ENCODE measurements at regions not wholly inside any gene's neighbourhood (a gene's known extent, or its start where the extent isn't known, plus 50 kb on each side); places are given as distances from the start of the nearest gene placed in this dataset.

DNA sequence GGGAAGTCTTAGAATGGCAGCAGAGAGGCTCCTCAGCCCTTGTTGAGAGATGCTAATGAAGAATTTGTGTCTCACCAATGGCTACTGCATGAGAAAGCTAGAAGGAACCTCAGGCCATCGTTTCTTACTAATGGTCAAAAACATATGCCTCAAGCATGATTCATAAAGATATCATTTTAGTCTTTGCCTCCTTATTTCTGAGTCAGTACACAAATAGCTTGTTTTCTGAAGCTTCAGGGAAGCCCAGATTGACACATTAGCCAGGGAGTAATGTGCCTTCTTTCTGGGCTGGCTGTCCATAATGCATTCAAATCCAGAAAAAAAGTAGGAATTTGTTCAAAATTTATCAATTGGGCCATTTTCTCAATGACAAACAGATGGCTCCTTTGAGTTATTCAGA lies 169.4 kb upstream of the ZBED5 start:
- Histone ChIP-seq H3K36me3 (ENCODE audit: control insufficient read depth, insufficient read depth, low read length) (no peaks in the 10 kb centered on the region), H3K9me3 (ENCODE audit: control insufficient read depth, insufficient read depth, low read length) (no peaks in the 10 kb centered on the region), H3K27ac (ENCODE audit: low read depth, low read length) (no peak overlapping the region), H3K4me1 (ENCODE audit: control insufficient read depth, insufficient read depth, low read length) (no peaks in the 10 kb centered on the region), H3K4me3 (ENCODE audit: low read depth, low read length) (no peak overlapping the region), H3K9ac (ENCODE audit: low read depth, low read length) (no peak overlapping the region), H3K27me3 (ENCODE audit: control insufficient read depth, insufficient read depth, low read length) (no peaks in the 10 kb centered on the region)

DNA sequence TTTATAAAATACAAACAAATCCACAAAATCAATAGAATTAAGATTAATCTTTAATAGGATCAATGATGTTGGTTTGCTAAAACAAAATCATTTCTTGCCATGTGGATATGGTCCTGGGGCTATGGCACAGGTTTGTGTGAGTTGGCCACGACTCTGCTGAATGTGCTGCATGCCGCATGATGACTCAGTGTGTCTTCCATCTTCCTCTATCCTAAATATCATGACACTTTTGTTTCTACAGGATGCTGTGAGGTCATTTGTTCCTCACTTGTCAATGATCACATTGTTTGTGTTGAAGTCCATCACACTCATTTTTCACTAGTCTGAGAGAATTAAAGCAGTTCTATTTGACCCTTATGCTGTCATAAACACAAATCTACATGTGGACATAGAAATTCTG lies 167.2 kb upstream of the ZBED5 start:
- no peak overlapping the region for H3K27ac ChIP-seq (ENCODE audit: low read depth, low read length)
- no peaks in the 10 kb centered on the region for H3K9me3 ChIP-seq (ENCODE audit: control insufficient read depth, insufficient read depth, low read length)
- H3K36me3 ChIP-seq (ENCODE audit: control insufficient read depth, insufficient read depth, low read length), result no peaks in the 10 kb centered on the region
- H3K4me3 ChIP-seq (ENCODE audit: low read depth, low read length), result no peak overlapping the region
- H3K27me3 ChIP-seq (ENCODE audit: control insufficient read depth, insufficient read depth, low read length), result no peaks in the 10 kb centered on the region
- H3K9ac ChIP-seq (ENCODE audit: low read depth, low read length), result no peak overlapping the region
- H3K4me1 ChIP-seq (ENCODE audit: control insufficient read depth, insufficient read depth, low read length), result peaks cover 4% of the 10 kb centered on the region; the same call in 1 of the 2 replicates

DNA sequence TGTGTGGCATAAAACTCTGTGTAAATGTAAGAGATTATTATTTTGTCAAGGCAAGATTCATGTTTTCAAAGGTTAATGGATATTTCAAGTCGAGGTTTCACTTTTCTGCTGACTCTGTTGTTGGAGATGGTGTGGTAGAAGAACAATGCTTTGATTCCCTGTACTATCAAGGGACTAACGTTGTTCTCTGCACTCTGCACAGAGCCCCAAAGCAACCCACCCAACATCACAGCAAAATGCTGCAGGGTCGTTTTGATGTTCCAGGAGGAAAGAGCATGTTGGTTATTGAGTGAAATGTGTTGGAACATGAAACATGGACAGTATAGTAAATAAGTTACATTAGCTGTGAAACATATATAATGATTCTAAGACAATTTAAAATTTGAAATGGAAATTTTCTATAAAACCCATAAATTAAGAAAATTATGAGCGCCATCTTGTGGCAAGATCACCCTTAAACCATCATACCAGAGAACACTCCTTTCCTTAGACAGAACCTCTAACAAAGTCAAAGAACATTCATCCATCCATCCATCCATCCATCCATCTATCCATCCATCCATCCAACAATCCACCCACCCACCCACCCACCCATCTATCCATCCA lies 164.4 kb upstream of the ZBED5 start:
- H3K4me3 ChIP-seq (ENCODE audit: low read depth, low read length), result no peak overlapping the region
- peaks cover 4% of the 10 kb centered on the region; the same call in 1 of the 2 replicates for H3K4me1 ChIP-seq (ENCODE audit: control insufficient read depth, insufficient read depth, low read length)
- H3K9me3 ChIP-seq (ENCODE audit: control insufficient read depth, insufficient read depth, low read length), result no peaks in the 10 kb centered on the region
- H3K27me3 ChIP-seq (ENCODE audit: control insufficient read depth, insufficient read depth, low read length), result no peaks in the 10 kb centered on the region
- H3K27ac ChIP-seq (ENCODE audit: low read depth, low read length), result no peak overlapping the region
- no peaks in the 10 kb centered on the region for H3K36me3 ChIP-seq (ENCODE audit: control insufficient read depth, insufficient read depth, low read length)
- H3K9ac ChIP-seq (ENCODE audit: low read depth, low read length), result no peak overlapping the region

DNA sequence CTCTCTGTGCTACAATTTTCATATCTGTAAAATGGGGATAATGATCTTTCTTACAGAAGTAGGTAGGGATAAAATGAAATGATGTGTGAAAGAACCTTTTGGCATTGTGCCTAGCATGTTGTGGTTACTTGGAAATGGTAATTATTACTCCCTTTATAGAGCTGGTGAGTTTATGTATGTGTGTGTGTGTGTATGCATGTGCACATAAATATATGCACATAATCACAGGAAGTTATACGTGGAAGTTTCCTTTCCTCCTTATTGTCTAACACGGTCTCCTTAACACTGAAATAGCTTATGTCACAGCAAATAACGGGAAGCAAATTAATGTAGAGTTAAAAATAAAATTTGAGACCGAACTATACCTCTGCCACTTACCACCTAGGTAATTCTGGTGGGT lies 163.7 kb upstream of the ZBED5 start:
- no peak overlapping the region for H3K9ac ChIP-seq (ENCODE audit: low read depth, low read length)
- H3K36me3 ChIP-seq (ENCODE audit: control insufficient read depth, insufficient read depth, low read length), result no peaks in the 10 kb centered on the region
- H3K9me3 ChIP-seq (ENCODE audit: control insufficient read depth, insufficient read depth, low read length), result no peaks in the 10 kb centered on the region
- no peak overlapping the region for H3K4me3 ChIP-seq (ENCODE audit: low read depth, low read length)
- H3K27me3 ChIP-seq (ENCODE audit: control insufficient read depth, insufficient read depth, low read length), result no peaks in the 10 kb centered on the region
- peaks cover 4% of the 10 kb centered on the region; the same call in 1 of the 2 replicates for H3K4me1 ChIP-seq (ENCODE audit: control insufficient read depth, insufficient read depth, low read length)
- no peak overlapping the region for H3K27ac ChIP-seq (ENCODE audit: low read depth, low read length)

DNA sequence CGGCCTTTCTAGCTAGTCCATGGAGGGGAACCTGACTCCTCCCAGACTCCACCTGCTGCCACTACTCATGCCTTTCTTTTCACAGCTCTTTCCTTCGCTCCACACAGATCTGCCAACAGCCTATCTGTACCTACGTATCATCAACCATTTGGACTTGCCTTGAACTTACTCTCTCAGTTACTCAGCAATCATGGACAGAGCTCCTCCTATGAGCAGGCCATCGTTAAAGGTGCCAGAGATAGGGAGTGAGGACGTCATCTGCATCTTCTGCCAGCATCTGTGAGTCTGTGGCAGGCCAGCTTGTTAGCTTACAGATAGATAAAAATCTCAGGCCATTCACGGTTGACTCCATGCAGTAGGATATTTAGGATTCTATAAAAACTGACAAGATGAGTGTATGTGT lies 162.9 kb upstream of the ZBED5 start:
- H3K9me3 ChIP-seq (ENCODE audit: control insufficient read depth, insufficient read depth, low read length), result no peaks in the 10 kb centered on the region
- no peaks in the 10 kb centered on the region for H3K27me3 ChIP-seq (ENCODE audit: control insufficient read depth, insufficient read depth, low read length)
- H3K4me3 ChIP-seq (ENCODE audit: low read depth, low read length), result no peak overlapping the region
- peaks cover 4% of the 10 kb centered on the region; the same call in 1 of the 2 replicates for H3K4me1 ChIP-seq (ENCODE audit: control insufficient read depth, insufficient read depth, low read length)
- H3K36me3 ChIP-seq (ENCODE audit: control insufficient read depth, insufficient read depth, low read length), result no peaks in the 10 kb centered on the region
- H3K27ac ChIP-seq (ENCODE audit: low read depth, low read length), result no peak overlapping the region
- no peak overlapping the region for H3K9ac ChIP-seq (ENCODE audit: low read depth, low read length)

DNA sequence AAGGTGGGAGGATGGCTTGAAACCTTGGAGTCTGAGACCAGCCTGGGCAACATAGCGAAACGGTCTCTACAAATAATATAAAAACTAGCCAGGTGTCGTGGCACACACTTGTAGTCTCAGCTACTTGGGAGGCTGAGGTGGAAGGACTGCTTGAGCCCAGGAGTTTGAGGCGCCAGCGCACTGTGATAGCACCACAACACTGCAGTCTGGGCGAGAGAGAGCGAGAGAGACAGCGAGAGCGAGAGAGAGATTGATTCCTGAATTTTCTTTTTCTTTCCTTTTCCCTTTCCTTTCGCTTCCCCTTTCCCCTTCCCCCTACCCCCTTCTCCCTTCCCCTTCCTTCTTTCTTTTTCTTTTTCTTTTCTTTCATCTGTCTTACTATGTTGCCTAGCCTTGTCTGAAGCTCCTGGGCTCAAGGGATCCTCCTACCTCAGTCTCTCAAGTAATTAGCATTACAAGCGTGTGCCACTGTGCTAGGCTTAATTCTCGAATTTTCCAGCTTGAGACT lies 162.4 kb upstream of the ZBED5 start:
- Histone ChIP-seq H3K36me3 (ENCODE audit: control insufficient read depth, insufficient read depth, low read length) (no peaks in the 10 kb centered on the region), H3K9ac (ENCODE audit: low read depth, low read length) (no peak overlapping the region), H3K27me3 (ENCODE audit: control insufficient read depth, insufficient read depth, low read length) (no peaks in the 10 kb centered on the region), H3K4me1 (ENCODE audit: control insufficient read depth, insufficient read depth, low read length) (peaks cover 4% of the 10 kb centered on the region; the same call in 1 of the 2 replicates), H3K9me3 (ENCODE audit: control insufficient read depth, insufficient read depth, low read length) (no peaks in the 10 kb centered on the region), H3K4me3 (ENCODE audit: low read depth, low read length) (no peak overlapping the region), H3K27ac (ENCODE audit: low read depth, low read length) (no peak overlapping the region)

DNA sequence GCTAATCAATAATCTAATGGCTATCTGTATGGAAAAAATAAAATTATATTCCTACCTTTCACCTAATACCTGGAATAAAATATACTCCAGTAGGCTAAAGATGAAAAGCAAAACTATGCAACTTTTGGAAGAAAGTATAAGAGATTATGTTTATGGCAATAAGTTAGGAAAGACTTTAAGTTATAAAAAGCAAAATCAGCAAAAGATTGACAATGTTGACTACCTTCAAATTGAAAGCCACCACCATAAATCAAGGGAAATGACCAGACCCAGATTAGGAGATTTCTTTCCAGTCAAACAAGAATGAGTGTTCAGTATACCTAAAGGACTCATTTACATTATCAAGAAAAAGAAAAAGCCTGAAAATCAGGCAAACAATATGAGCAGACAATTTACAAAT lies 159.1 kb upstream of the ZBED5 start:
- H3K27me3 ChIP-seq (ENCODE audit: control insufficient read depth, insufficient read depth, low read length), result no peaks in the 10 kb centered on the region
- peaks cover 4% of the 10 kb centered on the region; the same call in 1 of the 2 replicates for H3K4me1 ChIP-seq (ENCODE audit: control insufficient read depth, insufficient read depth, low read length)
- no peak overlapping the region for H3K9ac ChIP-seq (ENCODE audit: low read depth, low read length)
- H3K9me3 ChIP-seq (ENCODE audit: control insufficient read depth, insufficient read depth, low read length), result no peaks in the 10 kb centered on the region
- no peak overlapping the region for H3K4me3 ChIP-seq (ENCODE audit: low read depth, low read length)
- H3K27ac ChIP-seq (ENCODE audit: low read depth, low read length), result no peak overlapping the region
- no peaks in the 10 kb centered on the region for H3K36me3 ChIP-seq (ENCODE audit: control insufficient read depth, insufficient read depth, low read length)

DNA sequence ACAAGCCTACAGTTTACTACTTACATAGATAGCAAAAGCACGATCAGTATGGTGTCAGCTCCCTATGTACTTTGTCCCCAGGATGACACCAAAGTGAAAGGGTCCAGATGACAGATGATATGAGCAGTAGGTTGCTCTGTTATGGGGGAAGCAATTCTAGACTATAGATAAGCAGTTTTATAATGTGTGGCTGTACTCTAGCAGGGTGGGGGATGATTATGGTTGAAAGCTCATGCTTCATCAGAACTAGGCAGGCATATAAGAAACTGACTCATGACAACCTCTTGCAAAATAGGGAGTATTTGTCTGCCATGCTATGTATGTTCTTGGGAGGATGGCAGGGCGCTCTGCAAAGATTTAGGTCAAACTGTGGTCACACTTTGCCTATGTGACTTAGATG lies 158.2 kb upstream of the ZBED5 start:
- H3K4me1 ChIP-seq (ENCODE audit: control insufficient read depth, insufficient read depth, low read length), result peaks cover 6% of the 10 kb centered on the region
- no peak overlapping the region for H3K27ac ChIP-seq (ENCODE audit: low read depth, low read length)
- no peak overlapping the region for H3K4me3 ChIP-seq (ENCODE audit: low read depth, low read length)
- H3K9ac ChIP-seq (ENCODE audit: low read depth, low read length), result no peak overlapping the region
- no peaks in the 10 kb centered on the region for H3K27me3 ChIP-seq (ENCODE audit: control insufficient read depth, insufficient read depth, low read length)
- H3K36me3 ChIP-seq (ENCODE audit: control insufficient read depth, insufficient read depth, low read length), result no peaks in the 10 kb centered on the region
- H3K9me3 ChIP-seq (ENCODE audit: control insufficient read depth, insufficient read depth, low read length), result no peaks in the 10 kb centered on the region

DNA sequence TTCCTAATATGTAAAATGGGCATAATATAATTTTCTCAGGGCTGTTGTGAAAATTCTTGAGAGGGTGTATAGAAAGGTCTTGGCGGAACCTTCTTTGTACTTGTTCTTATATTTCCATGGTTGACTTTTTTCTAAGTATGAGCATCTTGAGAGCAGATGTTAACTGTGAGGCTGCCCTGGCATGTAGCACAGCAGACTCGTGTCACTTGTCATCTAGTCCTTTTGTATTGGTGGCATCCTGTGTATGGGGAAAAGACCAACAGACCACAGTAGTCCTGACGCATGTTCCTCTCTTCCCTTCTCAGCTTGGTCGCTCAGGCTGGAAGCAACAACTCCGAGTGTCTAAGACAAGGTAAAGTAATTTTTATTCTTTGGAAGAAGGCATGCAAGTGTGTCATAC lies 153.8 kb upstream of the ZBED5 start:
- no peaks in the 10 kb centered on the region for H3K9me3 ChIP-seq (ENCODE audit: control insufficient read depth, insufficient read depth, low read length)
- H3K36me3 ChIP-seq (ENCODE audit: control insufficient read depth, insufficient read depth, low read length), result no peaks in the 10 kb centered on the region
- peaks cover 11% of the 10 kb centered on the region for H3K4me1 ChIP-seq (ENCODE audit: control insufficient read depth, insufficient read depth, low read length)
- no peaks in the 10 kb centered on the region; the same call in 1 of the 2 replicates for H3K27me3 ChIP-seq (ENCODE audit: control insufficient read depth, insufficient read depth, low read length)
- H3K9ac ChIP-seq (ENCODE audit: low read depth, low read length), result no peak overlapping the region
- H3K27ac ChIP-seq (ENCODE audit: low read depth, low read length), result no peak overlapping the region
- no peak overlapping the region for H3K4me3 ChIP-seq (ENCODE audit: low read depth, low read length)

DNA sequence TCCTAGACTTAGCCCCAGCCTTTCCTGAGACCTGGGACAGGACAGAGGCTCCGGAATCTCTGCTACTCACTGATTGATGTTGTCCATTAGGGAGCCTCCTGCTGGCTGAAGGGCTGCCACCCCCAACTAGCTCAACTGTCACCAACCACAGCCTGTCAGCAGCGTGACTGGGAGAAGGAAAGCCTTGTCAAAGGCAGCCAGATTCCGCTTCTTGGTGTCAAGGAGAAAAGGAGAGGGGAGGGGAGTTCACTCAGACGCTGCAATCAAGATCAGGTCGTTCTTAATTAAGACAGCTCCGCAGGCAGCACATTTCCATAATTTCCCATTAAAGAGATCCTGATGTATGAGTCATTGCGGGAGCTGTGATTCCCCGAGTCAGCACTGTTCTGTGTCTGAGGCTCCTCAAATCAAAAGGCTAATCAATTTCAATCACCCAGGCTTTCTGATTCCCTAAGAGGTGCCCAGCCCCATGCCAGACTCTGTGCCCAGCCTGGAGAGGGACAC lies 152.8 kb upstream of the ZBED5 start:
- H3K27ac ChIP-seq (ENCODE audit: low read depth, low read length), result no peak overlapping the region
- H3K9ac ChIP-seq (ENCODE audit: low read depth, low read length), result no peak overlapping the region
- H3K36me3 ChIP-seq (ENCODE audit: control insufficient read depth, insufficient read depth, low read length), result no peaks in the 10 kb centered on the region
- H3K4me3 ChIP-seq (ENCODE audit: low read depth, low read length), result no peak overlapping the region
- no peaks in the 10 kb centered on the region for H3K9me3 ChIP-seq (ENCODE audit: control insufficient read depth, insufficient read depth, low read length)
- peaks cover 11% of the 10 kb centered on the region for H3K4me1 ChIP-seq (ENCODE audit: control insufficient read depth, insufficient read depth, low read length)
- no peaks in the 10 kb centered on the region; the same call in 1 of the 2 replicates for H3K27me3 ChIP-seq (ENCODE audit: control insufficient read depth, insufficient read depth, low read length)

DNA sequence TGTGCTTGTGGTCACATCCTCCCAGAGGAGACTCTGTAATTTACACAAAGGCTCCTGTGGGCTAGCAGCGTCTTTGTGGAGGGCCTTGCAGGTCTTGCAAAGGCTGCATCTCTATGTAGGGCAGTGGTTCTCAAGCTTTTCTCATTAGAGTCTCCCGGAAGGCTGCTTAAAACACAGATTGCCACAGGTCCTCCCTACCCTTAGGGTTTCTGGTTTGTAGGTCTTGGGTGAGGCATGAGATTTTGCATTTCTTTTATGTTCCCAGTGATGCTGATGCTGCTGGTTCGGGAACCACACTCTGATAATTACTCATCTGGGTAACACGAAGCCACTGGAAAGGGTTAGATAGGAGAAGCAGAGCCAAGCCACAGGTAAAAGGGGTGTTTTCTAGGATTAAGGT lies 151.3 kb upstream of the ZBED5 start:
- H3K36me3 ChIP-seq (ENCODE audit: control insufficient read depth, insufficient read depth, low read length), result no peaks in the 10 kb centered on the region
- peaks cover 11% of the 10 kb centered on the region for H3K4me1 ChIP-seq (ENCODE audit: control insufficient read depth, insufficient read depth, low read length)
- H3K27me3 ChIP-seq (ENCODE audit: control insufficient read depth, insufficient read depth, low read length), result no peaks in the 10 kb centered on the region; the same call in 1 of the 2 replicates
- H3K4me3 ChIP-seq (ENCODE audit: low read depth, low read length), result no peak overlapping the region
- H3K27ac ChIP-seq (ENCODE audit: low read depth, low read length), result no peak overlapping the region
- H3K9me3 ChIP-seq (ENCODE audit: control insufficient read depth, insufficient read depth, low read length), result no peaks in the 10 kb centered on the region
- no peak overlapping the region for H3K9ac ChIP-seq (ENCODE audit: low read depth, low read length)
